VCaP (cell line): ENCODE measurements at regions not wholly inside any gene's neighbourhood (a gene's known extent, or its start where the extent isn't known, plus 50 kb on each side); places are given as distances from the start of the nearest gene placed in this dataset.

ENCODE experiments used
- H3K27ac ChIP-seq: fragments of 450-650 bp; 2 replicates; pipeline ENCODE4 v1.5.1; 2017
- TF ChIP-seq, protein P1 (sequence below): fragments of 450-650 bp; conservative IDR thresholded peaks from 2 replicates; pipeline ENCODE4 v1.5.1; 2017; ENCODE audit warnings: mild to moderate bottlenecking, moderate library complexity

DNA sequence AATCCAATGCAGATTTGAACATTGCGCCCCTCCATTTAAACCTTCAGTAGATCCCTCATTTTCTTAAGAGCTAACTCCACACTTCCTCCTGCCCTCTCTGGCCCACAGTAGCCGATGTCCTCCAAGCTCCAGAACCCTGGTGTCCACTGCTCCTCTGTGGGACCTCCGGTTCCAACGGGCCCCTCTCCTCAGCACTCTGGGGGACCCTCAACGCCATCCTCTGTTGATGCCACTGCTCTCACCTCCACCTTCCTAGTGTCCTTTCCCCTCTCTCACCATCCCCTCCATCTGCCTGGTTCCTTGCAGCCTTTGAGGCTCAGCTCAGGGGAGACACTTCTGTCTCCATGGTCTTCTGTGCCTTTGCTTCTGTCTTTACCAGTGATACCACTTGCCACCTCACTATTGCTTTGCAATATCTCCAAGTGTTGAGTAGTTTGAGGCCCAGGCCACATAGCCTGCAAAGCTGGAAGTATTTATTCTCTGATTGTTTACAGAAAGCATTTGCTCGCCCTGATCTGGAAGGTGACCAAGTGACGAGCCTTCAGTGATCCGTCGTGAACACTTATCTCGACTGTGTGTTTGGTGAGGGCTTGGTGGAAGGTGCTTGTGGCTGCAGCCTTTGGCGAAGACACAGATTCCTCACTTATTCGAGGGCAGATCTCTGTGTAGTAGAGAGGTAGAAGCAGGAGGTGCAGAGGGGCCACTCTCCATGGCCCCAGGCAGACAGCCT lies 104.8 kb upstream of the SHH start:
- peak overlapping the region; percentile 72 for H3K27ac ChIP-seq
- TF ChIP-seq, protein P1, sequence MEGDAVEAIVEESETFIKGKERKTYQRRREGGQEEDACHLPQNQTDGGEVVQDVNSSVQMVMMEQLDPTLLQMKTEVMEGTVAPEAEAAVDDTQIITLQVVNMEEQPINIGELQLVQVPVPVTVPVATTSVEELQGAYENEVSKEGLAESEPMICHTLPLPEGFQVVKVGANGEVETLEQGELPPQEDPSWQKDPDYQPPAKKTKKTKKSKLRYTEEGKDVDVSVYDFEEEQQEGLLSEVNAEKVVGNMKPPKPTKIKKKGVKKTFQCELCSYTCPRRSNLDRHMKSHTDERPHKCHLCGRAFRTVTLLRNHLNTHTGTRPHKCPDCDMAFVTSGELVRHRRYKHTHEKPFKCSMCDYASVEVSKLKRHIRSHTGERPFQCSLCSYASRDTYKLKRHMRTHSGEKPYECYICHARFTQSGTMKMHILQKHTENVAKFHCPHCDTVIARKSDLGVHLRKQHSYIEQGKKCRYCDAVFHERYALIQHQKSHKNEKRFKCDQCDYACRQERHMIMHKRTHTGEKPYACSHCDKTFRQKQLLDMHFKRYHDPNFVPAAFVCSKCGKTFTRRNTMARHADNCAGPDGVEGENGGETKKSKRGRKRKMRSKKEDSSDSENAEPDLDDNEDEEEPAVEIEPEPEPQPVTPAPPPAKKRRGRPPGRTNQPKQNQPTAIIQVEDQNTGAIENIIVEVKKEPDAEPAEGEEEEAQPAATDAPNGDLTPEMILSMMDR = no peak

DNA sequence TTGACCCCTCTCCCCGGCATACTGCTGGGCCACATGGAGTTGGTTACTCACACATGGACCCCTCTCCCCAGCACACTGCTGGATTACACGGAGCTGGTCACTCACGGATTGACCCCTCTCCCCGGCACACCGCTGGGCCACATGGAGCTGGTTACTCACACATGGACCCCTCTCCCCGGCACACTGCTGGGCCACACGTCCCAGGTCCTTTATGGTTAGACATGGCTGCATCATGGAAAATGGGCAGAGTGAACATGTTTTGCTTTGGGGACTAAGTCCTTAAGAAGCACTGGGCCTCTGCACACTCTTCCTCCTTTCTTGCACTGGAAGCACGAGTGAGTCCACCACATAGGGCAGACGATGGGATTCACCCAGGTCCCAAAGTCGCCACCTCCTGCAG lies 102.1 kb upstream of the SHH start:
- no peak overlapping the region for H3K27ac ChIP-seq
- TF ChIP-seq, protein P1 = no peak

GRCh38 chr7:155913719-155914118 lies 101.5 kb upstream of the SHH start:
- no peak overlapping the region for H3K27ac ChIP-seq
- TF ChIP-seq, protein P1 = no peak

GRCh38 chr7:155913291-155913690 lies 101.0 kb upstream of the SHH start:
- H3K27ac ChIP-seq = no peak overlapping the region
- TF ChIP-seq, protein P1 = no peak

GRCh38 chr7:155911471-155912105 lies 99.3 kb upstream of the SHH start:
- TF ChIP-seq, protein P1 = no peak
- no peak overlapping the region for H3K27ac ChIP-seq

- TF ChIP-seq, protein P1 = no peak
- peak overlapping the region; percentile 12; the same call in 1 of the 2 replicates for H3K27ac ChIP-seq
Observed at GRCh38 chr7:155908385-155908784, 96.1 kb upstream of the SHH start.

GRCh38 chr7:155907450-155908200 lies 95.4 kb upstream of the SHH start:
- TF ChIP-seq, protein P1 = no peak
- peak overlapping the region; percentile 12; the same call in 1 of the 2 replicates for H3K27ac ChIP-seq
